ENCODE measurements at regions not wholly inside any gene's neighbourhood (a gene's known extent, or its start where the extent isn't known, plus 50 kb on each side); places are given as distances from the start of the nearest gene placed in this dataset.

DNA sequence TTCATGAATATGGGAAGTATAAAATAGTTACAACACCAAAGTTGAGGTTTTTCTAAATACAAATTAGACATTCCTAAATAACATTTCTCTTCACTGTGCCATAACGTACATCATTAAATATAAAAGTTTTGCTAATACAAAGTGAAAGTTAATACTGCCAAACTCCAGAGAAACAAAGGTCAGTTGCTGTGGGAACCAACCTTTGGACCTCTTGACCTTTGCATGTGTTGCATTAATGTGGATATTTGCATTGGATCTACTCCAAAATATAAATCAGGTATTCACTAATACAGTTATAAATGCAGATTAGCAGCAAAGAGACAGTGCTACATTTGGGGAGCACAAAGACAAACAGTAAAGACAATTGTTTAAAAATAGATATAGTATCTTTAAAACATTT lies 366.0 kb upstream of the USP15 start:
- H3K27ac Mint-ChIP-seq: no peak overlapping the region
- peaks cover 16% of the 10 kb centered on the region for H3K36me3 Mint-ChIP-seq
- CTCF ChIA-PET: no interaction called here
- TF ChIP-seq JUN (CRISPR knock-in tag; IDR thresholded peaks at IDR 0.05) (no peak), GABPB1 (CRISPR knock-in tag; IDR thresholded peaks at IDR 0.05) (no peak), CREB1 (CRISPR knock-in tag; IDR thresholded peaks at IDR 0.05) (no peak)
- TF ChIP-seq, protein P1, sequence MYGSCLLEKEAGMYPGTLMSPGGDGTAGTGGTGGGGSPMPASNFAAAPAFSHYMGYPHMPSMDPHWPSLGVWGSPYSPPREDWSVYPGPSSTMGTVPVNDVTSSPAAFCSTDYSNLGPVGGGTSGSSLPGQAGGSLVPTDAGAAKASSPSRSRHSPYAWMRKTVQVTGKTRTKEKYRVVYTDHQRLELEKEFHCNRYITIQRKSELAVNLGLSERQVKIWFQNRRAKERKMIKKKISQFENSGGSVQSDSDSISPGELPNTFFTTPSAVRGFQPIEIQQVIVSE (CRISPR knock-in tag; IDR thresholded peaks at IDR 0.05; ENCODE audit: borderline replicate concordance): no peak
- TF ChIP-seq, protein P2, sequence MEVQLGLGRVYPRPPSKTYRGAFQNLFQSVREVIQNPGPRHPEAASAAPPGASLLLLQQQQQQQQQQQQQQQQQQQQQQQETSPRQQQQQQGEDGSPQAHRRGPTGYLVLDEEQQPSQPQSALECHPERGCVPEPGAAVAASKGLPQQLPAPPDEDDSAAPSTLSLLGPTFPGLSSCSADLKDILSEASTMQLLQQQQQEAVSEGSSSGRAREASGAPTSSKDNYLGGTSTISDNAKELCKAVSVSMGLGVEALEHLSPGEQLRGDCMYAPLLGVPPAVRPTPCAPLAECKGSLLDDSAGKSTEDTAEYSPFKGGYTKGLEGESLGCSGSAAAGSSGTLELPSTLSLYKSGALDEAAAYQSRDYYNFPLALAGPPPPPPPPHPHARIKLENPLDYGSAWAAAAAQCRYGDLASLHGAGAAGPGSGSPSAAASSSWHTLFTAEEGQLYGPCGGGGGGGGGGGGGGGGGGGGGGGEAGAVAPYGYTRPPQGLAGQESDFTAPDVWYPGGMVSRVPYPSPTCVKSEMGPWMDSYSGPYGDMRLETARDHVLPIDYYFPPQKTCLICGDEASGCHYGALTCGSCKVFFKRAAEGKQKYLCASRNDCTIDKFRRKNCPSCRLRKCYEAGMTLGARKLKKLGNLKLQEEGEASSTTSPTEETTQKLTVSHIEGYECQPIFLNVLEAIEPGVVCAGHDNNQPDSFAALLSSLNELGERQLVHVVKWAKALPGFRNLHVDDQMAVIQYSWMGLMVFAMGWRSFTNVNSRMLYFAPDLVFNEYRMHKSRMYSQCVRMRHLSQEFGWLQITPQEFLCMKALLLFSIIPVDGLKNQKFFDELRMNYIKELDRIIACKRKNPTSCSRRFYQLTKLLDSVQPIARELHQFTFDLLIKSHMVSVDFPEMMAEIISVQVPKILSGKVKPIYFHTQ (CRISPR knock-in tag; IDR thresholded peaks at IDR 0.05): no peak
- peaks cover 25% of the 10 kb centered on the region for H3K9me3 Mint-ChIP-seq
- no peaks in the 10 kb centered on the region for H3K4me1 Mint-ChIP-seq
- DNase-seq (ENCODE audit: low spot score) (no peak), ATAC-seq (no peak)
- POLR2A ChIA-PET: no interaction called here
- no peak overlapping the region for H3K4me3 Mint-ChIP-seq
- H3K27me3 Mint-ChIP-seq (ENCODE audit: low read depth): no peaks in the 10 kb centered on the region; the same call in 1 of the 2 replicates

DNA sequence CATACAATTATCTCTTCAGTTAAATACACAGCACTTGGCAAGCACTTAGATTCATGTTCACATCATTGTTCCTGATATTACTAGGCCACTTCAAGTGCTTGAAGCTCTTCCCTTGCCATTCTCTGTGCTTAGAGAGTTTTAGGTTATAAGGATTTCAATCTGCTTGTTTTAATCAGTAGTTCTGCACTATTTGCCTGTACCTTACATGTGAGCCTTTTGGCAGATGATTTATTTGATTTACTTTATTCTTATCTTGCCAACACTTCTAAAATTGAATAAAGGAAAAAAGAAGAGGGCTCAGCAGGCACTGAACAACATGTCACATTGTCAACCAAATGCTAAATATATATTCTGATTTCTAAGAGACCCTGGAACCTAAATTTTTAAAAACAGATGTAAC lies 363.8 kb upstream of the USP15 start:
- no peak for TF ChIP-seq RORB (CRISPR knock-in tag; IDR thresholded peaks at IDR 0.05)
- H3K27me3 Mint-ChIP-seq (ENCODE audit: low read depth): no peaks in the 10 kb centered on the region; the same call in 1 of the 2 replicates

DNA sequence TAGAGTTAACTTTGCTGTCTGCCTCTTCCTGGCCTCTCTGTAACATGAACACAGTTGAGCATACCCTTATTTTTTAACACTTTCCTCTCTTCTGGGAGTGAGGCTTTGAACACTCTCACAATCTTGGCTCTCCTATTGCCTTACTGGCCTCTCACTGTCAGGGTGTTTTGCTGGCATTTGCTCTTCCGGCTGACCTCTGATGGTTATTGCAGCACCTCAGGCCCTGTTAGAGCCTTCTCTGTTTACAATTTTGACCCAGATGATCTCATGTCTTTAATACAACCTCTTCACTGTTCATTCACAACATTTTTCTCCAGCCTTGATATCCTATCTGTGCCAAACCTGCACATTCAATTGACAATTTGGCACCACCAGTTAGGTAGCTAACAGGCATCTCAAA lies 357.8 kb upstream of the USP15 start:
- POLR2A ChIA-PET: no interaction called here
- H3K36me3 Mint-ChIP-seq: peaks cover 22% of the 10 kb centered on the region
- CTCF ChIA-PET: no interaction called here
- H3K27me3 Mint-ChIP-seq (ENCODE audit: low read depth): no peaks in the 10 kb centered on the region
- H3K4me3 Mint-ChIP-seq: no peak overlapping the region
- H3K27ac Mint-ChIP-seq: no peak overlapping the region
- ATAC-seq (no peak), DNase-seq (ENCODE audit: low spot score) (no peak)
- H3K9me3 Mint-ChIP-seq: peaks cover 39% of the 10 kb centered on the region
- TF ChIP-seq HMGA2 (CRISPR knock-in tag; IDR thresholded peaks at IDR 0.05): no peak
- TF ChIP-seq, protein P3, sequence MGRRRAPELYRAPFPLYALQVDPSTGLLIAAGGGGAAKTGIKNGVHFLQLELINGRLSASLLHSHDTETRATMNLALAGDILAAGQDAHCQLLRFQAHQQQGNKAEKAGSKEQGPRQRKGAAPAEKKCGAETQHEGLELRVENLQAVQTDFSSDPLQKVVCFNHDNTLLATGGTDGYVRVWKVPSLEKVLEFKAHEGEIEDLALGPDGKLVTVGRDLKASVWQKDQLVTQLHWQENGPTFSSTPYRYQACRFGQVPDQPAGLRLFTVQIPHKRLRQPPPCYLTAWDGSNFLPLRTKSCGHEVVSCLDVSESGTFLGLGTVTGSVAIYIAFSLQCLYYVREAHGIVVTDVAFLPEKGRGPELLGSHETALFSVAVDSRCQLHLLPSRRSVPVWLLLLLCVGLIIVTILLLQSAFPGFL (CRISPR knock-in tag; IDR thresholded peaks at IDR 0.05; ENCODE audit: borderline replicate concordance): no peak
- no peak for TF ChIP-seq MYBL2 (CRISPR knock-in tag; IDR thresholded peaks at IDR 0.05)
- TF ChIP-seq, protein P4, sequence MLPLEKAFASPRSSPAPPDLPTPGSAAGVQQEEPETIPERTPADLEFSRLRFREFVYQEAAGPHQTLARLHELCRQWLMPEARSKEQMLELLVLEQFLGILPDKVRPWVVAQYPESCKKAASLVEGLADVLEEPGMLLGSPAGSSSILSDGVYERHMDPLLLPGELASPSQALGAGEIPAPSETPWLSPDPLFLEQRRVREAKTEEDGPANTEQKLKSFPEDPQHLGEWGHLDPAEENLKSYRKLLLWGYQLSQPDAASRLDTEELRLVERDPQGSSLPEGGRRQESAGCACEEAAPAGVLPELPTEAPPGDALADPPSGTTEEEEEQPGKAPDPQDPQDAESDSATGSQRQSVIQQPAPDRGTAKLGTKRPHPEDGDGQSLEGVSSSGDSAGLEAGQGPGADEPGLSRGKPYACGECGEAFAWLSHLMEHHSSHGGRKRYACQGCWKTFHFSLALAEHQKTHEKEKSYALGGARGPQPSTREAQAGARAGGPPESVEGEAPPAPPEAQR (CRISPR knock-in tag; IDR thresholded peaks at IDR 0.05): no peak
- TF ChIP-seq, protein P5, sequence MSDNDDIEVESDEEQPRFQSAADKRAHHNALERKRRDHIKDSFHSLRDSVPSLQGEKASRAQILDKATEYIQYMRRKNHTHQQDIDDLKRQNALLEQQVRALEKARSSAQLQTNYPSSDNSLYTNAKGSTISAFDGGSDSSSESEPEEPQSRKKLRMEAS (CRISPR knock-in tag; IDR thresholded peaks at IDR 0.05): no peak
- TF ChIP-seq, protein P6, sequence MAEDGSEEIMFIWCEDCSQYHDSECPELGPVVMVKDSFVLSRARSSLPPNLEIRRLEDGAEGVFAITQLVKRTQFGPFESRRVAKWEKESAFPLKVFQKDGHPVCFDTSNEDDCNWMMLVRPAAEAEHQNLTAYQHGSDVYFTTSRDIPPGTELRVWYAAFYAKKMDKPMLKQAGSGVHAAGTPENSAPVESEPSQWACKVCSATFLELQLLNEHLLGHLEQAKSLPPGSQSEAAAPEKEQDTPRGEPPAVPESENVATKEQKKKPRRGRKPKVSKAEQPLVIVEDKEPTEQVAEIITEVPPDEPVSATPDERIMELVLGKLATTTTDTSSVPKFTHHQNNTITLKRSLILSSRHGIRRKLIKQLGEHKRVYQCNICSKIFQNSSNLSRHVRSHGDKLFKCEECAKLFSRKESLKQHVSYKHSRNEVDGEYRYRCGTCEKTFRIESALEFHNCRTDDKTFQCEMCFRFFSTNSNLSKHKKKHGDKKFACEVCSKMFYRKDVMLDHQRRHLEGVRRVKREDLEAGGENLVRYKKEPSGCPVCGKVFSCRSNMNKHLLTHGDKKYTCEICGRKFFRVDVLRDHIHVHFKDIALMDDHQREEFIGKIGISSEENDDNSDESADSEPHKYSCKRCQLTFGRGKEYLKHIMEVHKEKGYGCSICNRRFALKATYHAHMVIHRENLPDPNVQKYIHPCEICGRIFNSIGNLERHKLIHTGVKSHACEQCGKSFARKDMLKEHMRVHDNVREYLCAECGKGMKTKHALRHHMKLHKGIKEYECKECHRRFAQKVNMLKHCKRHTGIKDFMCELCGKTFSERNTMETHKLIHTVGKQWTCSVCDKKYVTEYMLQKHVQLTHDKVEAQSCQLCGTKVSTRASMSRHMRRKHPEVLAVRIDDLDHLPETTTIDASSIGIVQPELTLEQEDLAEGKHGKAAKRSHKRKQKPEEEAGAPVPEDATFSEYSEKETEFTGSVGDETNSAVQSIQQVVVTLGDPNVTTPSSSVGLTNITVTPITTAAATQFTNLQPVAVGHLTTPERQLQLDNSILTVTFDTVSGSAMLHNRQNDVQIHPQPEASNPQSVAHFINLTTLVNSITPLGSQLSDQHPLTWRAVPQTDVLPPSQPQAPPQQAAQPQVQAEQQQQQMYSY (CRISPR knock-in tag; IDR thresholded peaks at IDR 0.05): no peak
- no peaks in the 10 kb centered on the region for H3K4me1 Mint-ChIP-seq

More for the DNA sequence above, 363.8 kb upstream of the USP15 start:
- DNase-seq (ENCODE audit: low spot score) (no peak), ATAC-seq (no peak)
- Mint-ChIP-seq H3K4me3 (no peak overlapping the region), H3K9me3 (peaks cover 39% of the 10 kb centered on the region), H3K36me3 (peaks cover 22% of the 10 kb centered on the region), H3K4me1 (no peaks in the 10 kb centered on the region), H3K27ac (no peak overlapping the region)
- ChIA-PET POLR2A (no interaction called here), CTCF (no interaction called here)
